HG02981 (cell line): ENCODE measurements at regions not wholly inside any gene's neighbourhood (a gene's known extent, or its start where the extent isn't known, plus 50 kb on each side); places are given as distances from the start of the nearest gene placed in this dataset.

Source experiments
- ATAC-seq: cut with Tn5 transposase; IDR thresholded peaks from one replicate; pipeline ENCODE4 v1.9.1; 2021; ENCODE audit warnings: mild to moderate bottlenecking, moderate library complexity; ENCODE audit not compliant: unreplicated experiment

DNA sequence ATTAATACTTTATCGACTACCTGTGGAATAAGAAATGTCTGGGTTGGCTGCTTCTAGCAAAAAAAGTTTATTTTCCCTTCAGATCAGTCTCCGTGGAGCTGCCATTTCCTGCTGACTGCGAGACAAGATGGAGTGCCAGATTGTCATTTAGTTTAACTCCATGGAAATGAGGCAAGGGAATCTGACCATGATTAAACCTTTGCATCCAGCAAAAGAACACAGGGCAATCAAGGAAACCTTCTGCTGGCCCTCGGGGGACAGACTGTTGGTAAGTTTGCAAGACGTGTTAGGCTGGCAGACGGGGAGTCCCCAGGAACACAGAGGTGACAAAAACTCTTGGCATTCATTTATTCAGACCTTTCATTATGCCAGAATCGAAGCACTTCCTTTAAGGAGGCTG is 52.2 kb upstream of the SPACA1 start:
- no peak for ATAC-seq

DNA sequence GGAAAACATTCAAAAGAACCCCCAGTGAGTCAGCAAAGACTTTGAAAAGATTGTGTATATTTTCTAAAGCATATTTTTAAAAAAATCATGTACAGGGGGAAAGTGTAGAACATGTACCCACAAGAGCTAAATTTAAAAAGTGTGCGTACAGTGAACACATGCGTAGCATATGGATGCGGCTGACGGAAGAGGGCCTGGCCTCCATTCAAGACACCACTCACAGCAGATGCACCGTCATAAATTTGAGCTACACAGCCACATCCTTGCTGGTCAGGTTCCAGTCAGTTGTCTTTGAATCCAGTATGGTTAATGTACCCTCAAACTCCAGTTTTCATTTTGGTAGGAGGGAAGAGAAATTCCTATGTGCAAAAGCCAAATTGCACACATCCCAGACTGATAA is 54.3 kb upstream of the SPACA1 start:
- no peak for ATAC-seq

DNA sequence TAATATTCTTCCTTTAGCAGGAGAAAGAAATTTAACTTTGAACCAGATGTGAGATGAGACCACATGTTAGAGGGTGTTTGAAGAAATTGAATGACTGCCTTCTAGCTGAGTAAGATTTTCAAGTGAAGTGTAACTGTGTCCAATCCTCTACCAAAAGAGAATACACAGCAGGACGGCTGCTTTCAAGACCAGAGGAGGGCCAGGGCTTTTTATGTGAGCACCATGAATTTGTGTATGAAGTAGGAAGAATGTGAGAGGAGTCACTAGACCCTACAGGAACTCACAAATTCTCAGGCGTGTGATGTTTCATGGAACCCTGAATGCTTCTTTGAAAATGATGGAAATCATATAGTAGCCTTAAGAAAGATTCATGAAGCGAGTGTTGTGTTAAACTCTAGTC is 56.8 kb upstream of the SPACA1 start:
- ATAC-seq, result no peak

DNA sequence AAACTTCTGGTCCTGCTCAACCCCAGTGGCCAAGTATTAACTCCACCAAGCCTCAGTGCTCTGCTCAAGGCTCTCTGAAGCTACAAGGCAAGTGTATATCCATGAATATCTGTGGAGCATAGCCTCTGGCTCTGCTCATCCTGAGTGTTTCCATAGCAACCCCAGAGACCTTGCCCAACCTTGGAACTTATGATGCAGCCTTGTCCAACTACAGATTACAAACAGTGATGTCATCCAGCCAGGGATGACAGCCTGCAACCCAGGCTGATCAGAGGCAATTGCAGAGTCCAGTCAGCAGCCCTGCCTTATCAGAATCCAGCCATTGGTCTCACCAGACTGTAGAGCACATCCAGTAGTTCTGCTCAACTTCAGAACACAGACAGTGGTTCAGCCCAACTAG is 65.5 kb upstream of the SPACA1 start:
- no peak for ATAC-seq

DNA sequence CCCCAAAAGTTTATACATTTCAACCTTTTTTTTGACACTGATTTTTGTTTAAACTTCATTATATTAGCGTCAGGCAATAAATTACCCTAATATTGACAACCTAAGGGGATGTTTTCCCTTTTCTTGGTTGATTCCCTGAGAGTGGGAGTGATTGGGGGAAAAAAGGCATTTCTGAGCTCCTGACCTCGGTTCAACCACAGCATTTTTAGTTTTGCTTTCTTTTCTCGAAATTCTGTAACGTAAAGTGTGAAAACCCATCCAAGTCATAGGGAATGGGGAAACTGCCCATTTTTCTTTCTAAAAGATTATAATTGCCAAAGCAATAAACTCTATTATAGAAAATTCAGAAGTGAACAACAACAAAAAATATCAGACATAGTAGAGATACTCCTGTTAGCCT is 67.9 kb upstream of the SPACA1 start:
- ATAC-seq, result no peak

DNA sequence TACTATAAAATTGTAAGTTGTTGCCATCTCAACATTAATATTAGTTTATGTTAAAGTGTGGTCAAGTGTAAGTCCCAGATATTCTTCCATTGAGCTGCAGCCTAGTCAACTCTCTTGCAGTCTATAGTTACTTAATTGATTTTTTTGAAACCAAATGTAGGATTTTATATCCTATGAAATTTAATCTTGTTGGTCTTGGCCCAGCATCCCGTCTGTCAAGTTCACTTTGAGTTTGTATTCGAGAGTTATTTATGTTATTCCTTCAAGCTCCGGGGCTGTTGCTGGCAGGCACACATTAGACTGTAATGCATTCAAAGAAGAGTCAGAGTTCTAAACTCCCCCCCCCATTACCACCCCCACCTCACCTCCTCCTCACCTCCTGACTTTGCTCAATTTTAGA is 71.0 kb upstream of the SPACA1 start:
- no peak for ATAC-seq

DNA sequence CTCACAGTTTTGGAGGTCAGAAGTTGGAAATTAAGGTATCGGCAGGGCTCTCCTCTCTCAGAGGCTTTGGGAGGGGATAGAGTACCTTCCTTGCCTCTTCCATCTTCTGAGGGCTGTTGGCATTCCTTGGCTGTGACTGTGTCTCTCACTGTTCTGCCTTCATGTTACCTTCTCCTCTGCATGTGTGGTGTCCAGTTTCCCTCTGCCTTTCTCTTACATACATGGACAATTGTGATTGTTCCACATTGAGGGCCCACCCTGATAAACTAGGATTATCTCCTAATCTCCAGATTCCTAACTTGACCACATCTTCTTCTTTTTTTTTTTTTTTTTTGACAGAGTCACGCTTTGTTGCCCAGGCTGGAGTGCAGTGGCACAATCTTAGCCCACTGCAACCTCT is 72.1 kb upstream of the SPACA1 start:
- no peak for ATAC-seq

DNA sequence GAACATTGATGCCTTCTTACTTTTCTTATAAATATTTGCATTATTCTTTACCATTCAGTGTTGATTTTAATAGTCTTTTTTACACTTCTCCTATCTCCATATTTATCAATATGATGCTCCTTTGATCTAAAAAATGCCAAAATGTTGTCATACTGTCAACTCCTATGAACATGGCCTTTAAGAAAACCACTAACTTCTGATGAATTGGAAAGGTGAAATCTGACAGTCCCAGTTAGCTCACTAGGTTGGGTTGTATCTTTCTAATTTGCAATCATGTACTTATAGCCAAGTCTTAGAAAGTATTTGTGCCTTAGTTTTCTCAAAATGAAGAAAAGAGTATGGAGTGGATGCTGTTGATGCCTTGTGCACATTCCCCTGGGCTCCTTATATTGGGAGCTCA is 75.4 kb upstream of the SPACA1 start:
- ATAC-seq, result no peak

DNA sequence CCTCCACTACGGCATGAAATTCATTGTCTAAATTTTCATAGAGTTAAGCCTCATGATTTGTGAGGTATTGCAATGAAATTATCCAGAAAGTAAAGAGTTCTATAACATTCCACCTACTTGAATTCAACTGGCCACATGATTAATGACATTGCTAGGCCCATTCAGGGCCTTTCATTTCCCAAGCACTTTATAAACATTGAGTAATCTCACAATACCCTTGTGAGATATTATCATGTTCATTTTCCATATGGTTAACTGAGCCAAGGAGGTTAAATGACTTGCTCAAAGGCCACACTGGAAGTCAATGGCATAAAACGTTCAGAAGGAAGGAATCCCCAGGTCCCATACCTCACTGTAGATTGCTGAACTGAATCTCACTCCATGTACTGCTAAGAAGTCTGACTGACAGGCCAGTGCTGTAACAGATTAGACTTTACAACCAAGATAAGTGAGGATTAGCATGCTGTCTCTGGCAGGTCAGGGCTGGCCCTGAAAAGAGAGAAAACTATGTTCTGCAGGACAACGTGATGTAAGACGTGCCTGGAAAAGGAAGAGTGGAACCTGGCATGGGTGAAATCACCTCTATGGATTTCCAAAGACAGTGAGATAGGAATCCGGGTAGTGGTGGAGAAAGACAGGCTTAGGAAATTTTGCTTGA is 75.9 kb upstream of the SPACA1 start:
- no peak for ATAC-seq

DNA sequence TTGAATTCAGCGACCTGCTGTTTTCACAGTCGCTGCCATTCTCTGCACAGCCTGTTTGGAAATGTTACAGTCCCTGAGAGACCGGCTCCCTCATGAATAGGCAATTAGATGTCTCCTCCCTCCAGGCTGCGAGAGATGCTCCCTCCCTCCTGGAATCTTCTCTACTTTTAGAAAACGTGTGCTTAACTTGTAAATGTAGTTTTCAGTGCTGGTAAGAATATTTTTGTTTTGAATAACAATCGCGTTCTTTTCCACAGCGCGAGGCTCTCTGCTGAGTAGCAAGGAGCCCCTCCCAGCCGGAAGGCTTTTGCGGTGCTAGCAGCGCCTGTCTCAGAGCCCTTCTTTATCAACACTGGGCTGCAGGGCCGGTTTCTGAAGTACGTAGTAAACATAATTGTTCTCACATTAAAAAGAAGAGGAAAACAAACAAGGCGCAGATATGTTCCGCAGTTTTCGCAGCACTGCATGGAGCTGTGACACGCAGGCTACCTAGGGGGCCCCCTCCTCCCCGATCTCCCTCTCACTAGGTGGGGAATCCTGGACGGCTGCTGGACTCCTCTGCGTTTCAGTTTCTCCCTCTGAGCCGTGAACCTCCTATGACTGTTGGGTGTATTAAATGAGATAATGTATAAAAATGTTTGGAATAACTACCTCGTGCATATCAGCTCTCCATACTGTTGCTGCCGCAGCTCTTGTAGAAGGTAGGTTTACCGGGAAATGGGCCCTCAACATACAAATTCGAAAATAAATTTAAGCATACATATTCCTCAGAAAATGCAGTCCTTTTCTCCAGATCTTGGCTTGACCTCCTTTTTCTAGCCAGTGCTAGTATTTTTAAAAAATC is 79.0 kb upstream of the SPACA1 start:
- ATAC-seq, result no peak

DNA sequence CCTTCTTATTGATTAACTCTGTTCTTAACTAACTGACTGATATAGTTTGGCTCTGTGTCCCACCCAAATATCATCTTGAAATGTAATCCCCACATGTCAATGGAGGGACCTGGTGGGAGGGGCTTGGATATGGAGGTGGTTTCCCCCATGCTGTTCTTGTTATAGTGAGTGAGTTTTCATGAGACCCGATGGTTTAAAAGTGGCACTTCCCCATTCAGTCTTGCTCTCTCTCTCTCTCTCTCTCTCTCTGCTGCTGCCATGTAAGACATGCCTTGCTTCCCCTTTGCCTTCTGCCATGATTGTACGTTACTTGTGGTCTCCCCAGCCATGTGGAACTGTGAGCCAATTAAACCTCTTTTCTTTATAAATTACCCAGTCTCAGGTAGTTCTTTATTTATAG is 81.8 kb upstream of the SPACA1 start:
- no peak for ATAC-seq

DNA sequence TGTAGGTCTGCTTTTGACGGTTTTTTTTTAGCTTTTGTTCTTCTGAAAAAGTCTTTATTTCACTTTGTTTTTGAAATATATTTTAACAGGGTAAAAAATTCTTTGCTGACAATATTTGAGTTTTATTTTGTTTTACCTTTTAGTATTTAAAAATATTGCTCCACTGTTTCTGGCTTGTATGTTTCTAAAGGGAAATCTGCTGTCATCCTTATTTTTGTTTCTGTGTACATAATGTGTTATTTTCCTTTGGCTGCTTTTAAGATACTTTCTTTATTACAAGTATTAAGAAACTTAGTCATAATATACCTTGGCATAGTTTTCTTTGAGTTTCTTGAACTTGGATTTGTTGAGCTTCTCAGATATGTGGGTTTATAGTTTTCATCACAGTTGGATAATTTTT is 88.6 kb upstream of the SPACA1 start:
- no peak for ATAC-seq

DNA sequence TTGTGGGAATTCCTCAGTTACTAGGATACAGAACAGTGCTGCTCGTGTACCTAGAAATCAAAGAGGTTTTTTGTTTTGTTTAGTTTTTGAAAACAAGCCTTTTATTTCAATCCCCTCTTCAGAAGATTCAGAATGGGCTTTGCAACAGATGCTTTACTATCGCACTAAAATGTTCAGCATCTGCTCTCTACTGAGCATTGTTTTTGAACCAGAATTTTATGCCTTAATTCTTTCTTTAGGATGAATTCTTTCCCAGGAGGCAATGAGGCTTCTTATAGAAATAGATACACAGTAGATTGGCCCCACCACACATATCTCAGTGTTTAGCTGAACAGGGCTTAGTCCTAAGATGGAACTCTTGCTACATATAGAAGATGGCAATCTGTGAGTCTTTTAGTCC is 95.9 kb upstream of the SPACA1 start:
- ATAC-seq, result no peak

DNA sequence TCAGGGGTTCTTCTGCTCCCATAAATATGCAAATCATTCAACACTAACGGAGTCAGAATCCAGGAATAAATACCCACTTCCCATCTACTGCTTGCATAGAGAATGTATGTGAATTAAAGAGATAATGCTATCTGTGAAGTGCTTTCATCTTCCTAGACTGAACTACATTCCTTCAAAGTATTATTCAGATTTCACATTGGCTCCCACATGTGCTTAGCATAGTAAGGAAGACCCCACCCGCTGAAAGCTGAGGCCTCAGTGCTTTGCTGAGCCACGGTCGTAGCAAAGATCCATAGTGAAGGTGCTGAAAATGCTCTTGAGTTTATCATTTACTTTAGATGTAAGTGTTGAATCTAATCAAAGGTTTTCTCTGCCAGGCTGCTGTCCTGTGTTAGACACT is 97.0 kb upstream of the SPACA1 start:
- no peak for ATAC-seq

DNA sequence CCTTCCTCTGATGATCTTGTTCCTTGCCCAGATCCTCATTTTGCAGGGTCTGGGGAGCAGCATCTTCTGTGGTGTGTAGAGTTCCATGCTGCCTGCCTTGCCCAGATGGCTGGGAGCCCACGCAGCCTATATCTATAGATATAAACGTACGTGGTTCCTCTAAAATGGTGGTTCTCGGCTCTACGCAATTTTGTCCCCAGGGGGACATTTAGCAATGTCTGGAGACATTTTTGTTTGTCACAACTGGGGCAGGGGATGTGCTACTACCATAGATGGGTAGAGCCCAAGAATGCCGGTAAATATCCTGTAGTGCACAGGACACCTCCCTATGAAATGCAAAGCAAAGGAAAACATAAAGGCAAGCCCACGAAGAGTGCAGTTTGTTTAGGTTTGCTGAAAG is 98.4 kb upstream of the SPACA1 start:
- ATAC-seq, result no peak

DNA sequence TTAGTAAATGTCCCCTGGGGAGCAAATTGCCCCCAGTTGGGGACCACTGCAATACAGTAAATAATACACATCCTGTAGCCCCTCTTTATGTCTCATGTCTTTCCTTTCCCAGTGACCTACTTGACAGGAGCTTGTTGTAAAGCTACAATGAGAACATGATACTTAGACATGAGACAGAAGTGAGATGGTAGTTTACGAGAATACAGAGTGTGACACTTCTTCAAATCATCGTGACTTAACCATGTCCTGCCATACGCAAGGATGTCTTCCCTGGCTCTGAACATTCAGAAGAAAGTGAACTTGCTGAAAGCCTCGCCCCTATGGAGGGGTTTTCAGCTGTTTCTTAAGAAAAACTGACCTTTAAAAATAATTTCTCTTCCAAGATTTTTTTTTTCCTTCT is 101.0 kb upstream of the SPACA1 start:
- no peak for ATAC-seq

DNA sequence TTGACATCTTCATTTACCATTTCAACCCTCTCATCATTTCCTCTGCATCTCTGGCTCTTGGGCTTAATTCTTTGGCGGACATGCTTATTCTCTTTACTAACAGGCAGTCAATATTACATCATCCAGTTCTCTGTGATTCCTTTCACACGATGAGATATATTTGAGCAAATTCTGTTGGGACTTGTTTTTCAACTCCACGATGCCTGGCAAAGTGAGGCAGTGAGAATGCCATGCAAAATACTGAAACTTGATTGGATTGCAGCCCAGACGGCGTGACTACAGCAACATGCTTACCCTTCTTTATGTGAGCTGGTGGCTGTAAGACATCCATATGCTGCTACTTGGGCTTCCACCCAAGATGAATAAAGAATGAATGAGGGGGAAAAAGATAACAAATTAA is 101.7 kb upstream of the SPACA1 start:
- no peak for ATAC-seq

DNA sequence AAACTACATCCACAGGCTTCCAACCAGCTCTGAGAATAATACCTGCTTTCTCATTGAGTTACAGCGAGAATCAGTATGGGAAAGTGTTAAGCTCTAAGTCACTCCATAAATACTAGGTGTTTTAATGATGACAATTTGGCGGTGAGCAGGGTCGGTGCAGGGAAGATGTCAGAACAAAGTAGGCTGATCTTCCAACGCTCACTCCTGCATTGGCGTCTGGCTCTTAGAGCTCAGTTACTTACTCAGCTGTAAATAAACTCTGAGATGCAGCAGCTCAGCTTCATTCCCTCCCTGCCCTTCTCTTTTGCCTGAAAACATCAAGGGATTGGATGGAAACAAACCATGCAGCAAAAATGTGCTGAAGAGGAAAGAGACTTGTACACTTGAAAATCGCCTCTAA is 102.5 kb upstream of the SPACA1 start:
- no peak for ATAC-seq

DNA sequence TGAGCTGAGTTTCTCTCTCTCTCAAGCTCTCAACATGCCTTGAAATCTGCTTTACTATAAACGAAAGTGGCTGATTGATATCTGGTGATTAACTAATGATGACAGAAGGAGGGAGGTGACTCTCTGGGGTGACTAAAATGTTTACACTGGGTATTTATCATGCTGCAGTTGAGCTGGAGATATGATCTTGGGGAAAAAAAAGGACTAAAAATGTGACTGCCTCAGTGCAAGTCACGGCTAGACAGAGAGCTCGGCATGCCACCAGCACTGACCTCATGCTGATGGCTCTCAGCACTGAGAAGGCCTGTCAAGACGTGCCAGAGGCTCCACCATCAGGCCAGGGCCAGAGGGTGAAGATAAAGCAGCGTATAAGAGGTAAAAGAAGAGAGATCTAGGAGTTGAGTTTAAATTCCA is 103.1 kb upstream of the SPACA1 start:
- no peak for ATAC-seq

DNA sequence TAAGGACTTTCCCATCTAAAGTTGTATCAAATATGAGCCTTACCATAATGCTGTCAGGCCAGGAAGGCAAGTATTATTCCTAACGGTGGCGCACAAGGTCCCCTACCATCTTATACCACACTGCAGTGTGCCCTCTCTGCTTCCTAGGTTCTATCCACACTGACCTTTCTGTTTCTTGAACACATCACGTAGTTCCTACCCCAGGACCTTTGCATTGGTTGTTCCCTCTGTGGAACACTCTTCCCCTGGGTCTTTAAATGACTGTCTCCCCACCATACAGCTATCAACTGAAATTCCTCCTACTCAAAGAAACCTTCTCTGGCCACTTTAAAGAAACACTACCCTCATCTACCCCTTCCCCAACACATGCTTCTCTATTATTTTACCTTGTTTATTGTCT is 104.5 kb upstream of the SPACA1 start:
- no peak for ATAC-seq

DNA sequence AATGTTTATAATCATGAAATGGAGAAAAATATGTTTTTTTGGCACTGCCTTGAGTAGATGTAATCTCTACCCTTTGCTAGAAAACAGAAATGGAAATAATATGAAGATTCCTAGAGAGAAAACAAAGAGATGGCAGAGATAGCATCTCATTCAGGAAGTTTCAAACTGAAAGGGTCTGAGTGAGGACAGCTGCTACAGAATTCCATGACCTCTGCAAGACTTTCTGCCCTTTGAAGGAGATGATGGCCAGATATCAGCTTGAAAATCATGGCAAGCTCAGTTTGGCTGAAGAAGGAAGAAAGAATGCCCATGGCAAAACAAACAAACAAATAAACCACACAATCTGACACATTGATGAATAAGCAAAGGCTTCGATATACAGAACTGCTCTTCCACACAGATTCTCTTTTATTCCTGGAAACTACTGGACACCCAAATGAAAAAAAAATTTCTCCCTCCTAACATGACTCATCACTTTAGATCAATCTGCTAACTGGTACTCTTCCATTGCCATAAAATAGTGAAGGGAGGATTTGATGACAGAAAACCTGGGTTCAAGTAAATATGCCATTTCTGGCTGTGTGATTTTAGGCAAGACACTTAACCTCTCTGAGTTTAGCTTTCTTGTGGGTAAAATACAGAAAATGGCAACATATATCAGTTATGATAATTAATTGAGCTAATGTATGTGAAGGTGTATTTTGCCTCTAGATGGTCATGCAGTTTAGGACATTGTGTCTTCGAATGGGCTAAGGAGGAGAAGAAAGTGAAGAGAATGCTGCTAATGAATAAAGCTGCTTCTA is 105.9 kb upstream of the SPACA1 start:
- no peak for ATAC-seq

DNA sequence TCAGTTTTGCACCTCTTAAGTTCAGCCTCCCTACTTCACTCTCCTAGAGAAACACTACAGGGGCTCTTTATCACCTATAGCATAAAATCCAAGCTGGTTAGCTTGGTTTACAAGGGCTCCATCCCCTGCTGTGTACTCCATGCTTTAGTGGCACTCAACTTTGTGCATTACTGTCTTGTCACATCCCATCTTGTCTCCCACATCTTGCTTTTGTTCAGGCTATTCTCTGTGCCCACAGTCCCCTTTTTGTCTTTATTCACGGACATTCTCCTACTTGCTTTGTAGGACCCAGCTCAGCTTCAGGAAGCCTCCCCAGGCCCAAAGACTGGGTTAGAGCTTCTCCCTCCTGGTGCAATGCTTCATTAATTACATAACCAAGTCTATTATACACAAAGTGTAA is 107.9 kb upstream of the SPACA1 start:
- no peak for ATAC-seq
